ENCODE measurements at regions not wholly inside any gene's neighbourhood (a gene's known extent, or its start where the extent isn't known, plus 50 kb on each side); places are given as distances from the start of the nearest gene placed in this dataset.
"Not testable (repeated sequence)": the region's sequence is repeated elsewhere in the genome, so short reads cannot be mapped to it uniquely, and the experiment has no call there.

GRCh38 chr12:75862692-75863471, 168.7 kb downstream of the PHLDA1 start:
- Mint-ChIP-seq H3K9me3 (no peaks in the 10 kb centered on the region), H3K4me3 (no peak overlapping the region), H3K27me3 (ENCODE audit: low read depth in 3 of 3) (peaks cover 0 to 2% (median 1%) of the 10 kb centered on the region in 3 donors), H3K4me1 (no peaks in the 10 kb centered on the region), H3K36me3 (no peaks in the 10 kb centered on the region), H3K27ac (no peak overlapping the region)
- DNase-seq, result no peak

- H3K27ac Mint-ChIP-seq, result no peak overlapping the region
- no peak for DNase-seq
- H3K9me3 Mint-ChIP-seq, result no peaks in the 10 kb centered on the region
- peaks cover 0 to 2% (median 0%) of the 10 kb centered on the region in 3 donors for H3K27me3 Mint-ChIP-seq (ENCODE audit: low read depth in 3 of 3)
- no peaks in the 10 kb centered on the region for H3K36me3 Mint-ChIP-seq
- no peak overlapping the region for H3K4me3 Mint-ChIP-seq
- H3K4me1 Mint-ChIP-seq, result no peaks in the 10 kb centered on the region
Measured at GRCh38 chr12:75859868-75860267, 171.7 kb downstream of the PHLDA1 start.

- Mint-ChIP-seq H3K4me1 (no peaks in the 10 kb centered on the region), H3K27me3 (ENCODE audit: low read depth in 3 of 3) (peaks cover 0 to 9% (median 0%) of the 10 kb centered on the region in 3 donors), H3K36me3 (no peaks in the 10 kb centered on the region), H3K9me3 (no peaks in the 10 kb centered on the region), H3K4me3 (no peak overlapping the region), H3K27ac (no peak overlapping the region)
- no peak for DNase-seq
Measured at GRCh38 chr12:75856235-75856634, 175.3 kb downstream of the PHLDA1 start.

- H3K4me3 Mint-ChIP-seq, result no peak overlapping the region
- H3K4me1 Mint-ChIP-seq, result no peaks in the 10 kb centered on the region
- peaks cover 0 to 9% (median 3%) of the 10 kb centered on the region in 3 donors for H3K27me3 Mint-ChIP-seq (ENCODE audit: low read depth in 3 of 3)
- H3K9me3 Mint-ChIP-seq, result no peaks in the 10 kb centered on the region
- no peaks in the 10 kb centered on the region for H3K36me3 Mint-ChIP-seq
- no peak overlapping the region for H3K27ac Mint-ChIP-seq
- no peak for DNase-seq
Measured at GRCh38 chr12:75855360-75855759, 176.2 kb downstream of the PHLDA1 start.

- Mint-ChIP-seq H3K36me3 (no peaks in the 10 kb centered on the region), H3K27ac (no peak overlapping the region), H3K4me3 (no peak overlapping the region), H3K27me3 (ENCODE audit: low read depth in 3 of 3) (peaks cover 0 to 9% (median 4%) of the 10 kb centered on the region in 3 donors), H3K9me3 (no peaks in the 10 kb centered on the region), H3K4me1 (no peaks in the 10 kb centered on the region)
- no peak for DNase-seq
Measured at GRCh38 chr12:75854681-75855309, 176.8 kb downstream of the PHLDA1 start.

- H3K36me3 Mint-ChIP-seq; H3K27me3 Mint-ChIP-seq (ENCODE audit: low read depth in 3 of 3); H3K9me3 Mint-ChIP-seq; H3K4me1 Mint-ChIP-seq; H3K4me3 Mint-ChIP-seq; H3K27ac Mint-ChIP-seq; DNase-seq: not testable (repeated sequence)
Measured at GRCh38 chr12:75854137-75854536, 177.4 kb downstream of the PHLDA1 start.

GRCh38 chr12:75853626-75854025, 177.9 kb downstream of the PHLDA1 start:
- no peaks in the 10 kb centered on the region for H3K36me3 Mint-ChIP-seq

GRCh38 chr12:75852956-75853355, 178.6 kb downstream of the PHLDA1 start:
- H3K4me3 Mint-ChIP-seq, result no peak overlapping the region
- no peaks in the 10 kb centered on the region for H3K36me3 Mint-ChIP-seq
- H3K4me1 Mint-ChIP-seq, result no peaks in the 10 kb centered on the region
- H3K27me3 Mint-ChIP-seq (ENCODE audit: low read depth in 3 of 3), result peaks cover 1 to 9% (median 4%) of the 10 kb centered on the region in 3 donors
- DNase-seq, result no peak
- H3K27ac Mint-ChIP-seq, result no peak overlapping the region
- no peaks in the 10 kb centered on the region for H3K9me3 Mint-ChIP-seq

More at GRCh38 chr12:75853626-75854025, 177.9 kb downstream of the PHLDA1 start:
- Mint-ChIP-seq H3K27ac (no peak overlapping the region), H3K4me3 (no peak overlapping the region), H3K9me3 (no peaks in the 10 kb centered on the region), H3K27me3 (ENCODE audit: low read depth in 3 of 3) (peaks cover 0 to 9% (median 4%) of the 10 kb centered on the region in 3 donors), H3K4me1 (no peaks in the 10 kb centered on the region)
- DNase-seq, result no peak

GRCh38 chr12:75852143-75852542, 179.4 kb downstream of the PHLDA1 start:
- Mint-ChIP-seq H3K36me3 (no peaks in the 10 kb centered on the region), H3K27me3 (ENCODE audit: low read depth in 3 of 3) (peaks cover 1 to 9% (median 4%) of the 10 kb centered on the region in 3 donors), H3K27ac (no peak overlapping the region), H3K9me3 (no peaks in the 10 kb centered on the region), H3K4me3 (no peak overlapping the region), H3K4me1 (no peaks in the 10 kb centered on the region)
- no peak for DNase-seq

- Mint-ChIP-seq H3K36me3 (no peaks in the 10 kb centered on the region), H3K27ac (no peak overlapping the region), H3K4me1 (no peaks in the 10 kb centered on the region), H3K27me3 (ENCODE audit: low read depth in 3 of 3) (peaks cover 3 to 9% (median 5%) of the 10 kb centered on the region in 3 donors), H3K4me3 (no peak overlapping the region), H3K9me3 (peaks cover 0 to 2% (median 0%) of the 10 kb centered on the region in 6 donors)
- no peak for DNase-seq
Measured at GRCh38 chr12:75850721-75851462, 180.7 kb downstream of the PHLDA1 start.

- Mint-ChIP-seq H3K27me3 (ENCODE audit: low read depth in 3 of 3) (peaks cover 5 to 7% (median 6%) of the 10 kb centered on the region in 3 donors), H3K36me3 (no peaks in the 10 kb centered on the region), H3K4me3 (no peak overlapping the region), H3K4me1 (no peaks in the 10 kb centered on the region), H3K9me3 (peaks cover 0 to 2% (median 0%) of the 10 kb centered on the region in 6 donors), H3K27ac (no peak overlapping the region)
- DNase-seq, result no peak
Measured at GRCh38 chr12:75848961-75849360, 182.6 kb downstream of the PHLDA1 start.

- Mint-ChIP-seq H3K27me3 (ENCODE audit: low read depth in 3 of 3) (peaks cover 5 to 7% (median 6%) of the 10 kb centered on the region in 3 donors), H3K27ac (no peak overlapping the region), H3K4me1 (no peaks in the 10 kb centered on the region), H3K4me3 (no peak overlapping the region), H3K36me3 (no peaks in the 10 kb centered on the region), H3K9me3 (peaks cover 0 to 2% (median 0%) of the 10 kb centered on the region in 6 donors)
- DNase-seq, result no peak
Measured at GRCh38 chr12:75848431-75848925, 183.1 kb downstream of the PHLDA1 start.

- no peak overlapping the region for H3K4me3 Mint-ChIP-seq
- peaks cover 0 to 2% (median 0%) of the 10 kb centered on the region in 6 donors for H3K9me3 Mint-ChIP-seq
- no peak overlapping the region for H3K27ac Mint-ChIP-seq
- DNase-seq, result no peak
- H3K27me3 Mint-ChIP-seq (ENCODE audit: low read depth in 3 of 3), result peaks cover 2 to 7% (median 5%) of the 10 kb centered on the region in 3 donors
- no peaks in the 10 kb centered on the region for H3K36me3 Mint-ChIP-seq
- no peaks in the 10 kb centered on the region for H3K4me1 Mint-ChIP-seq
Measured at GRCh38 chr12:75846102-75846501, 185.5 kb downstream of the PHLDA1 start.

- H3K36me3 Mint-ChIP-seq, result no peaks in the 10 kb centered on the region
- H3K9me3 Mint-ChIP-seq, result peaks cover 0 to 2% (median 0%) of the 10 kb centered on the region in 6 donors
- H3K27ac Mint-ChIP-seq, result no peak overlapping the region
- no peaks in the 10 kb centered on the region for H3K4me1 Mint-ChIP-seq
- no peak for DNase-seq
- H3K4me3 Mint-ChIP-seq, result no peak overlapping the region
- peaks cover 2 to 7% (median 2%) of the 10 kb centered on the region in 3 donors for H3K27me3 Mint-ChIP-seq (ENCODE audit: low read depth in 3 of 3)
Measured at GRCh38 chr12:75844985-75845384, 186.6 kb downstream of the PHLDA1 start.

All from immature natural killer cell (primary cell).